HepG2 (cell line): ENCODE measurements at regions not wholly inside any gene's neighbourhood (a gene's known extent, or its start where the extent isn't known, plus 50 kb on each side); places are given as distances from the start of the nearest gene placed in this dataset.

Source experiments
- ATAC-seq: fragments of 200-7000 bp; cut with Tn5 transposase; 3 replicates; pipeline ENCODE4 v1.9.1; 2020; ENCODE audit warnings: mild to moderate bottlenecking, moderate library complexity
- BruUV-seq: library from RNA; stranded (reverse); fragments of 400-500 nt; replicated peaks from 2 replicates; lab custom pipeline; 2021; lab: Mats Ljungman, UMichigan
- CTCF ChIA-PET: fragments of 300-600 bp; formaldehyde crosslinking; extraction: SDS; loops from one replicate; lab custom pipeline; 2021; ENCODE audit warnings: low total read pairs, inconsistent platforms, low intra/inter-chr PET ratio; lab: Yijun Ruan, JAX
- POLR2A ChIA-PET: fragments of 350-600 bp; sonication (Branson Sonifier 250); formaldehyde crosslinking; loops from one replicate; lab custom pipeline; 2020; ENCODE audit warnings: antibody characterized with exemption, inconsistent platforms; lab: Yijun Ruan, JAX
- DNase-seq: peaks from one replicate; pipeline ENCODE4 v3.0.0-alpha.2; 2015; ENCODE audit warnings: low spot score
- FAIRE-seq: peaks from 3 replicates; lab custom pipeline; 2011; peaks lifted over from hg19 to GRCh38; lab: Jason Lieb, UNC
- H2AFZ ChIP-seq: one replicate; pipeline ENCODE4 v1.6.1; 2011; ENCODE audit warnings: low read length, inconsistent platforms
- H3K27ac ChIP-seq: fragments of 300-600 bp; 3 replicates; pipeline ENCODE4 v1.8.0; 2011; ENCODE audit warnings: mixed run types, mild to moderate bottlenecking, mixed read lengths, low read length, inconsistent platforms; ENCODE audit not compliant: insufficient read depth; ENCODE audit errors: extremely low read length
- H3K27me3 ChIP-seq, 2 experiments: fragments of 200-600 bp in 1 of 2; 2 replicates in 1 of 2; 3 replicates in 1 of 2; pipeline versions ENCODE4 v1.6.0 to v1.8.0; 2011; ENCODE audit warnings: low read length in 2 of 2, mild to moderate bottlenecking in 2 of 2, moderate library complexity in 2 of 2, inconsistent platforms in 1 of 2; ENCODE audit not compliant: insufficient read depth in 2 of 2, control insufficient read depth in 1 of 2
- H3K36me3 ChIP-seq, 2 experiments: fragments of 200-600 bp in 1 of 2; replicated peaks in 1 of 2; 2 replicates in 1 of 2; 3 replicates in 1 of 2; pipeline versions ENCODE4 v1.5.1 to v1.8.0; 2011; ENCODE audit warnings: low read length in 2 of 2, inconsistent platforms in 1 of 2; ENCODE audit not compliant: insufficient read depth in 2 of 2, control insufficient read depth in 1 of 2
- H3K4me1 ChIP-seq: 2 replicates; pipeline ENCODE4 v1.5.1; 2012; ENCODE audit warnings: low read length, inconsistent platforms; ENCODE audit not compliant: insufficient read depth
- H3K4me2 ChIP-seq: 2 replicates; pipeline ENCODE4 v1.6.0; 2011; ENCODE audit warnings: low read depth, low read length, inconsistent platforms
- H3K4me3 ChIP-seq, 3 experiments: fragments of 200-600 bp in 1 of 3; sonication (generic), shearing (Covaris generic) in 1 of 3; replicated peaks in 1 of 3; 2 replicates each; pipeline ENCODE4 v1.5.1; 2011 to 2016; ENCODE audit warnings: low read length in 3 of 3, inconsistent platforms in 2 of 3, low read depth in 2 of 3, mild to moderate bottlenecking in 2 of 3, control low read depth in 1 of 3, mixed read lengths in 1 of 3; ENCODE audit not compliant: insufficient read depth in 1 of 3
- H3K79me2 ChIP-seq: one replicate; pipeline ENCODE4 v1.6.1; 2011; ENCODE audit warnings: low read length, inconsistent platforms; ENCODE audit not compliant: insufficient read depth
- H3K9ac ChIP-seq: 2 replicates; pipeline ENCODE4 v1.6.0; 2011; ENCODE audit warnings: mild to moderate bottlenecking, low read depth, low read length, inconsistent platforms; ENCODE audit not compliant: insufficient read depth
- H3K9me3 ChIP-seq: 2 replicates; pipeline ENCODE4 v1.5.1; 2012; ENCODE audit warnings: mild to moderate bottlenecking, low read length
- H4K20me1 ChIP-seq: 2 replicates; pipeline ENCODE4 v1.6.0; 2011; ENCODE audit warnings: inconsistent platforms, mild to moderate bottlenecking, low read length, moderate library complexity; ENCODE audit not compliant: insufficient read depth
- FOSL2 ChIP-seq: sonication (generic); formaldehyde crosslinking; IDR thresholded peaks from 2 replicates; pipeline ENCODE4 v1.4.0; 2020; ENCODE audit warnings: missing genetic modification reagents
- KLF9 ChIP-seq: IDR thresholded peaks from 2 replicates; pipeline ENCODE4 v1.6.1; 2016; ENCODE audit warnings: low read depth
- NFYC ChIP-seq: IDR thresholded peaks from 2 replicates; pipeline ENCODE4 v1.6.1; 2016; ENCODE audit warnings: missing genetic modification reagents, missing compliant biosample characterization
- ZNF207 ChIP-seq: fragments of 450-650 bp; IDR thresholded peaks from 2 replicates; pipeline ENCODE4 v1.6.1; 2016; ENCODE audit warnings: antibody characterized with exemption, borderline replicate concordance
- WGBS: methylation state at CpG from one replicate; pipeline ENCODE4 v1.1.6; 2017; ENCODE audit warnings: low lambda C conversion rate; 5-methylcytosine and 5-hydroxymethylcytosine counted together
- in situ Hi-C: cut with HindIII; loops from 2 replicates; pipeline ENCODE4 v1.10.0; 2017; ENCODE audit warnings: low pct_unique_long_range_greater_than_20kb; ENCODE audit not compliant: extremely low pct_ligation_motif_present
- intact Hi-C: fragments of 100-400 bp; cut with micrococcal nuclease; formaldehyde crosslinking; loops from one replicate; pipeline ENCODE4 v1.10.0; 2022; ENCODE audit not compliant: unreplicated experiment
- TF ChIP-seq, protein P1 (sequence below): sonication (generic); formaldehyde crosslinking; IDR thresholded peaks from 2 replicates; pipeline ENCODE4 v1.4.0; 2020; ENCODE audit warnings: missing genetic modification reagents
- TF ChIP-seq, protein P2 (sequence below): sonication (generic); IDR thresholded peaks from 2 replicates; pipeline ENCODE4 v1.6.1; 2016; ENCODE audit warnings: low read depth, borderline replicate concordance

DNA sequence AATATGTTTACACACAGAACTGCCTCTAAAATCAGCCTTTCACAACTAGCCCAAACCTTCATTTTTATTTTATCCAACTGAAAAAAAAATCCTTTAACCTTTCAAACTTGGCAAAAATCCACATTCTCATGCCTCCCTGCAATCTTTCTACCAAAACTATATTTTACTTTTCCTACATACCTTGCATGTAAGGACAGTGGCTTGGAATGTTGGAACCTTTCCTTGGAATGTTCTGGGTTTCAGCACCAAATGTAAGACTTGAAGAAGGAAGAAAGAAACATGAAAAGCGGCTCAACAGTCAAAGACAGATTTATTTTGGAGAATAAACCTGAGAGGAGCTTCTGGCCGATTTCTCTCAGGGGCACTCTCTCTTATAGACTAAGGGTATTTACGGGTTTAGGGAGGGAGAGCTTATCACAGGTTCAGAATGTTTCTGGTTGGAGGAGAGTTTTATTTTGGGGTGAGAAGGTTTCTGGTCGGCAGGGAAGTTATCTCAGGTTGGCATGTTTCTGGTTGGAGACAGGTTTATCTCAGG lies 79.7 kb downstream of the RRM2 start:
- Histone ChIP-seq H3K4me2 (no peak overlapping the region), H3K9ac (no peak overlapping the region), H3K27ac (no peak overlapping the region), H2AFZ (no peak overlapping the region), H3K4me1 (peaks cover 20% of the 10 kb centered on the region), H3K27me3 (no peaks in the 10 kb centered on the region), H4K20me1 (no peaks in the 10 kb centered on the region), H3K4me3 (no peak overlapping the region), H3K36me3 (no peaks in the 10 kb centered on the region; a peak in 2 of 5 replicates), H3K79me2 (no peaks in the 10 kb centered on the region), H3K9me3 (no peaks in the 10 kb centered on the region)
- BruUV-seq = no TSS peak
- in situ Hi-C loops (no loop called here), intact Hi-C loops (no loop called here)
- ChIA-PET CTCF (no interaction called here), POLR2A (no interaction called here)
- ATAC-seq = no peak
- TF ChIP-seq KLF9 (no peak), NFYC (no peak), FOSL2 (CRISPR knock-in tag) (no peak), ZNF207 (no peak)
- TF ChIP-seq, protein P1, sequence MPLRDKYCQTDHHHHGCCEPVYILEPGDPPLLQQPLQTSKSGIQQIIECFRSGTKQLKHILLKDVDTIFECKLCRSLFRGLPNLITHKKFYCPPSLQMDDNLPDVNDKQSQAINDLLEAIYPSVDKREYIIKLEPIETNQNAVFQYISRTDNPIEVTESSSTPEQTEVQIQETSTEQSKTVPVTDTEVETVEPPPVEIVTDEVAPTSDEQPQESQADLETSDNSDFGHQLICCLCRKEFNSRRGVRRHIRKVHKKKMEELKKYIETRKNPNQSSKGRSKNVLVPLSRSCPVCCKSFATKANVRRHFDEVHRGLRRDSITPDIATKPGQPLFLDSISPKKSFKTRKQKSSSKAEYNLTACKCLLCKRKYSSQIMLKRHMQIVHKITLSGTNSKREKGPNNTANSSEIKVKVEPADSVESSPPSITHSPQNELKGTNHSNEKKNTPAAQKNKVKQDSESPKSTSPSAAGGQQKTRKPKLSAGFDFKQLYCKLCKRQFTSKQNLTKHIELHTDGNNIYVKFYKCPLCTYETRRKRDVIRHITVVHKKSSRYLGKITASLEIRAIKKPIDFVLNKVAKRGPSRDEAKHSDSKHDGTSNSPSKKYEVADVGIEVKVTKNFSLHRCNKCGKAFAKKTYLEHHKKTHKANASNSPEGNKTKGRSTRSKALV (CRISPR knock-in tag) = no peak
- TF ChIP-seq, protein P2, sequence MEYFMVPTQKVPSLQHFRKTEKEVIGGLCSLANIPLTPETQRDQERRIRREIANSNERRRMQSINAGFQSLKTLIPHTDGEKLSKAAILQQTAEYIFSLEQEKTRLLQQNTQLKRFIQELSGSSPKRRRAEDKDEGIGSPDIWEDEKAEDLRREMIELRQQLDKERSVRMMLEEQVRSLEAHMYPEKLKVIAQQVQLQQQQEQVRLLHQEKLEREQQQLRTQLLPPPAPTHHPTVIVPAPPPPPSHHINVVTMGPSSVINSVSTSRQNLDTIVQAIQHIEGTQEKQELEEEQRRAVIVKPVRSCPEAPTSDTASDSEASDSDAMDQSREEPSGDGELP = no peak
- DNase-seq = no peak
- no peak for FAIRE-seq
- 96% methylated on average over 4 of the region's 4 CpGs for WGBS
